MCF 10A (cell line): ENCODE measurements at regions not wholly inside any gene's neighbourhood (a gene's known extent, or its start where the extent isn't known, plus 50 kb on each side); places are given as distances from the start of the nearest gene placed in this dataset.

Experiments used
- BruUV-seq: library from RNA; stranded (reverse); fragments of 400-500 nt; replicated peaks from 2 replicates; lab custom pipeline; 2021; lab: Mats Ljungman, UMichigan
- CTCF ChIA-PET: fragments of 300-600 bp; sonication (Branson Sonifier 250); formaldehyde crosslinking; extraction: SDS; loops from one replicate; lab custom pipeline; 2021; ENCODE audit warnings: antibody characterized with exemption, inconsistent platforms; lab: Yijun Ruan, JAX
- POLR2A ChIA-PET: fragments of 300-600, 350-650 bp; sonication (Branson Sonifier 250); formaldehyde crosslinking; extraction: SDS; loops from one replicate; lab custom pipeline; 2020; ENCODE audit warnings: antibody characterized with exemption, inconsistent platforms; lab: Yijun Ruan, JAX
- DNase-seq: peaks from one replicate; pipeline ENCODE4 v3.0.0-alpha.2; 2018; ENCODE audit not compliant: unreplicated experiment
- H3K27ac Mint-ChIP-seq: one replicate; pipeline ENCODE4 v1.8.0; 2022; ENCODE audit warnings: mild to moderate bottlenecking, low read depth, mixed read lengths; ENCODE audit not compliant: unreplicated experiment
- H3K27me3 Mint-ChIP-seq: one replicate; pipeline ENCODE4 v1.8.0; 2022; ENCODE audit warnings: mixed read lengths; ENCODE audit not compliant: insufficient read depth, unreplicated experiment
- H3K36me3 Mint-ChIP-seq: one replicate; pipeline ENCODE4 v1.8.0; 2022; ENCODE audit warnings: mild to moderate bottlenecking, moderate library complexity, mixed read lengths; ENCODE audit not compliant: insufficient read depth, unreplicated experiment
- H3K4me1 Mint-ChIP-seq: one replicate; pipeline ENCODE4 v1.8.0; 2022; ENCODE audit warnings: mixed read lengths; ENCODE audit not compliant: insufficient read depth, unreplicated experiment
- H3K4me3 Mint-ChIP-seq: one replicate; pipeline ENCODE4 v1.8.0; 2022; ENCODE audit warnings: mild to moderate bottlenecking, moderate library complexity, mixed read lengths; ENCODE audit not compliant: unreplicated experiment
- H3K9me3 Mint-ChIP-seq: one replicate; pipeline ENCODE4 v1.8.0; 2022; ENCODE audit warnings: mixed read lengths; ENCODE audit not compliant: unreplicated experiment
- CTCF ChIP-seq: fragments of 200-600 bp; IDR thresholded peaks from one replicate; pipeline ENCODE4 v1.8.0; 2022; ENCODE audit warnings: antibody characterized with exemption, mild to moderate bottlenecking; ENCODE audit not compliant: unreplicated experiment
- intact Hi-C: fragments of 100-400 bp; cut with micrococcal nuclease; formaldehyde crosslinking; loops from 2 replicates; pipeline ENCODE4 v1.14.1; 2022

DNA sequence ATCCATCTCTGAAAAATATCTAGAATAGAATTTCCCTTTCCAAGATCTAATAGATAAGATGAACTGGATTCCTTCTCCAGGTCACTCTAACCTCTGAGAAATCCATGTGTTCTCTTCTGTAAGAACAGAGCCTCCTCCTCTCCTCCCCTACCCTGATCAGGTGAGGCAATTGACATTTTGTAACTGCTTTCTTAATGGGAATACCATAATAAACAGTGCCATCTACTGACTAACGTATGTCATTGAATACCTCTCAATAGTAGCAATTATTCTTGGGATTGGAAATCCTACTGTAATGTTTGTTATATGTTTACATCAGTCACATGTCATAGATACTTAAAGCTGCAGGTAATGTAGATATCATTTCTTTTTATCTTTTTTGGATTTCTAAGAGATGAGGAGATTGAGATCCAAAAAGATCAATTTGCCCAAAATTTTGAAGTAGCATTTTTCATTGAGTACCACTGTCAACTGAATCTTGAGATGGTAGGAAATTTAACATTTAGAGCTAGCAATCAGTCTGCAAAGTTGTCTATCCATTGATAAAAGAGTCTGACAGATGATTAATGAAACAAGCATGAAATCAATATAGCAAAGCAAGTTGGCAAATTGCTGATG lies 365.8 kb upstream of the HSF2 start:
- peak; percentile 69 for DNase-seq
- peak; percentile 57 for TF ChIP-seq CTCF
- Mint-ChIP-seq H3K27me3 (no peaks in the 10 kb centered on the region), H3K4me1 (peaks cover 14% of the 10 kb centered on the region), H3K9me3 (peaks cover 7% of the 10 kb centered on the region), H3K4me3 (no peak overlapping the region), H3K27ac (no peak overlapping the region), H3K36me3 (no peaks in the 10 kb centered on the region)
- ChIA-PET POLR2A (interaction anchor here (2.6 kb wide), 1 partner anchor 597 kb away, joined by 9 read pairs; no protein-coding TSS in a partner anchor), CTCF (interaction anchor here (0.6 to 3.0 kb wide), 18 partner anchors 13 to 1182 kb away, joined by 3 to 45 read pairs (median 3); partner anchors contain the start of gene GJA1)
- intact Hi-C loops = loop anchor here (1.0 to 5.0 kb wide), 3 partner anchors 149 to 603 kb away; no protein-coding TSS in a partner anchor
- no TSS peak for BruUV-seq

- POLR2A ChIA-PET = no interaction called here
- Mint-ChIP-seq H3K27ac (no peak overlapping the region), H3K27me3 (no peaks in the 10 kb centered on the region), H3K4me1 (peaks cover 5% of the 10 kb centered on the region), H3K9me3 (peaks cover 7% of the 10 kb centered on the region), H3K4me3 (no peak overlapping the region), H3K36me3 (no peaks in the 10 kb centered on the region)
- no peak for TF ChIP-seq CTCF
- no TSS peak for BruUV-seq
- CTCF ChIA-PET = no interaction called here
- DNase-seq = no peak
- intact Hi-C loops = no loop called here
Observed at GRCh38 chr6:122035173-122035572, 364.3 kb upstream of the HSF2 start.

GRCh38 chr6:122040261-122040660 lies 359.2 kb upstream of the HSF2 start:
- H3K4me1 Mint-ChIP-seq = no peaks in the 10 kb centered on the region
- ChIA-PET CTCF (interaction anchor here (1.0 kb wide), 1 partner anchor 191 kb away, joined by 3 read pairs; no protein-coding TSS in a partner anchor), POLR2A (interaction anchor here (1.0 kb wide), 1 partner anchor 15 kb away, joined by 3 read pairs; no protein-coding TSS in a partner anchor)
- H3K27me3 Mint-ChIP-seq = no peaks in the 10 kb centered on the region
- intact Hi-C loops = no loop called here
- no TSS peak for BruUV-seq
- TF ChIP-seq CTCF = no peak
- no peaks in the 10 kb centered on the region for H3K36me3 Mint-ChIP-seq
- H3K27ac Mint-ChIP-seq = no peak overlapping the region
- peaks cover 7% of the 10 kb centered on the region for H3K9me3 Mint-ChIP-seq
- DNase-seq = no peak
- no peak overlapping the region for H3K4me3 Mint-ChIP-seq

DNA sequence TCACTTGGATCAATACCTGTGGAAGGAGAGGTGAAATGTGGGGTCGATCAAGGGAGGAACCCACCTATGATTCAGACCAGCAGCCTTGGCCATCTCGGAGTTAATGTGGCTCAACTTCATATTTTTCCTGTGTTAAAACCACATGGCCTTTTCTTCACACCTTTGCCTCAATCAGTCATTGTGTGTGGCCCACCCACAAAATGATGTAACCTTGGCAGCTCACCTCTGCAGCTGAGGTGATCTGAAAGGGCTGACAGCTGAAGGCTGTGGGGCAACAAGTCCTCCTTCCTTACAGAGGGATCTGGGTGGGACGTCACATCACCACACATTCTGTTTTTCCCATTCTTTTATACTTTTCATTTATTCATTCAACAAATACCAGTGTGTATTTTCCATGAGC lies 357.1 kb upstream of the HSF2 start:
- no peaks in the 10 kb centered on the region for H3K36me3 Mint-ChIP-seq
- H3K27me3 Mint-ChIP-seq = no peaks in the 10 kb centered on the region
- ChIA-PET POLR2A (interaction anchor here (0.6 kb wide), 1 partner anchor 357 kb away, joined by 3 read pairs; the partner anchor contains the start of gene HSF2), CTCF (interaction anchor here (0.6 to 2.0 kb wide), 2 partner anchors 162 to 613 kb away, joined by 3 to 7 read pairs; no protein-coding TSS in a partner anchor)
- H3K27ac Mint-ChIP-seq = no peak overlapping the region
- no peaks in the 10 kb centered on the region for H3K4me1 Mint-ChIP-seq
- no peak overlapping the region for H3K4me3 Mint-ChIP-seq
- no peak for DNase-seq
- peaks cover 7% of the 10 kb centered on the region for H3K9me3 Mint-ChIP-seq
- no peak for TF ChIP-seq CTCF
- intact Hi-C loops = no loop called here
- no TSS peak for BruUV-seq
